GM19025 (cell line): ENCODE measurements at regions not wholly inside any gene's neighbourhood (a gene's known extent, or its start where the extent isn't known, plus 50 kb on each side); places are given as distances from the start of the nearest gene placed in this dataset.
"Not testable (repeated sequence)": the region's sequence is repeated elsewhere in the genome, so short reads cannot be mapped to it uniquely, and the experiment has no call there.

ENCODE experiments used
- ATAC-seq: cut with Tn5 transposase; IDR thresholded peaks from one replicate; pipeline ENCODE4 v1.9.1; 2021; ENCODE audit warnings: mild to moderate bottlenecking, low read depth, moderate library complexity; ENCODE audit not compliant: unreplicated experiment

- ATAC-seq: no peak
These were observed 1588.5 kb upstream of the PIK3C3 start for GRCh38 chr18:40366521-40366920.

- no peak for ATAC-seq
These were observed 1589.5 kb upstream of the PIK3C3 start for GRCh38 chr18:40365526-40365925.

- ATAC-seq: no peak
These were observed 1594.5 kb upstream of the PIK3C3 start for GRCh38 chr18:40360558-40360957.

GRCh38 chr18:40357536-40357935 lies 1597.5 kb upstream of the PIK3C3 start:
- no peak for ATAC-seq

GRCh38 chr18:40356168-40356567 lies 1598.9 kb upstream of the PIK3C3 start:
- no peak for ATAC-seq

- ATAC-seq: no peak
These were observed 1599.3 kb upstream of the PIK3C3 start for GRCh38 chr18:40355726-40356125.

GRCh38 chr18:40348196-40348595 lies 1606.8 kb upstream of the PIK3C3 start:
- ATAC-seq: no peak

GRCh38 chr18:40347261-40347660 lies 1607.8 kb upstream of the PIK3C3 start:
- ATAC-seq: no peak

- ATAC-seq: no peak
These were observed 1608.9 kb upstream of the PIK3C3 start for GRCh38 chr18:40346146-40346545.

- no peak for ATAC-seq
These were observed 1613.3 kb upstream of the PIK3C3 start for GRCh38 chr18:40341701-40342100.

- no peak for ATAC-seq
These were observed 1616.8 kb upstream of the PIK3C3 start for GRCh38 chr18:40338284-40338683.

GRCh38 chr18:40326985-40327384 lies 1628.0 kb upstream of the PIK3C3 start:
- ATAC-seq: no peak

- no peak for ATAC-seq
These were observed 1629.0 kb upstream of the PIK3C3 start for GRCh38 chr18:40325988-40326387.

- ATAC-seq: no peak
These were observed 1640.8 kb upstream of the PIK3C3 start for GRCh38 chr18:40314199-40314598.

- ATAC-seq: no peak
These were observed 1641.9 kb upstream of the PIK3C3 start for GRCh38 chr18:40313030-40313642.

GRCh38 chr18:40307627-40308026 lies 1647.4 kb upstream of the PIK3C3 start:
- ATAC-seq: no peak

- no peak for ATAC-seq
These were observed 1658.2 kb upstream of the PIK3C3 start for GRCh38 chr18:40296717-40297413.

GRCh38 chr18:40292985-40293710 lies 1661.9 kb upstream of the PIK3C3 start:
- no peak for ATAC-seq

- ATAC-seq: no peak
These were observed 1671.5 kb upstream of the PIK3C3 start for GRCh38 chr18:40283560-40283959.

- ATAC-seq: not testable (repeated sequence)
These were observed 1673.7 kb upstream of the PIK3C3 start for GRCh38 chr18:40281356-40281755.

- no peak for ATAC-seq
These were observed 1680.3 kb upstream of the PIK3C3 start for GRCh38 chr18:40274618-40275196.
